C1 segment of cervical spinal cord (tissue), 14 donors: ENCODE measurements at regions not wholly inside any gene's neighbourhood (a gene's known extent, or its start where the extent isn't known, plus 50 kb on each side); places are given as distances from the start of the nearest gene placed in this dataset.

Experiments
- DNase-seq, 14 donors: peaks; one replicate each; lab custom pipeline; 2025; lab: John Stamatoyannopoulos, UW

DNA sequence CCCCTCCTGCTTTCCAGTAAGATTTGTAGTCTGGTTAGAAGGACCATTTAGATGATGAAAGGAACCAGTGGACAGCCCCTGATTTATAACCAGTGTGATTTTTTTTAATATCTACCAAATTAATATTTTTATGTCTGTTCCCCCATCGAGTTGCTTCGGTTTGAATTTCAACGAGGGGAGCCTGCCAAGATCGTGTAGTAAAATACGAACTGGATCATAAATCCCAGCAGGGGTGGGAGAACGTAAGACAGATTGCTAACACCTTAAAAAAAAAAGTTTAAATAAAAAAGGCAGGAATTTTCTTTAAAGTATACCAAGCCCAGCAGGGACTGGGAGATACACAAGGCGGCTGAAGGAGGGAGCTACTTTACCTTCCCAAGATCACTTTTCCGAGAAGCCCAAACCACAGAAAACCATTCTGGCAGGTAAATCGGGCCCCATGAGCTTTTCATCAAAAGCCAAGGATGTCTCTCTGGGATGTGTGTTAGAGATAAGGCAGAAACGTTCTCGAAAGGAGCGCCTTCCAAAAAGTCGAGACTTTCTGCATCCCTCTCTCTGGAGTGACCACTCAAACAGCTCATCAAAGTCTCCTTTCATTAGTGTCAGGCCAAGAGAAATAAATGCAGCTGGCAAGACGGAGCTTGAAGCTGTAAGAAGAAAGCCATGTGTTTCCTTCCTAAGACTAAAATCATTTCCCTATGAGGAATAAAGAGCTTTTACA lies 270.5 kb upstream of the NFE2L3 start:
- no peak for DNase-seq

GRCh38 chr7:25882151-25882773 lies 269.7 kb upstream of the NFE2L3 start:
- DNase-seq, result no peak

DNA sequence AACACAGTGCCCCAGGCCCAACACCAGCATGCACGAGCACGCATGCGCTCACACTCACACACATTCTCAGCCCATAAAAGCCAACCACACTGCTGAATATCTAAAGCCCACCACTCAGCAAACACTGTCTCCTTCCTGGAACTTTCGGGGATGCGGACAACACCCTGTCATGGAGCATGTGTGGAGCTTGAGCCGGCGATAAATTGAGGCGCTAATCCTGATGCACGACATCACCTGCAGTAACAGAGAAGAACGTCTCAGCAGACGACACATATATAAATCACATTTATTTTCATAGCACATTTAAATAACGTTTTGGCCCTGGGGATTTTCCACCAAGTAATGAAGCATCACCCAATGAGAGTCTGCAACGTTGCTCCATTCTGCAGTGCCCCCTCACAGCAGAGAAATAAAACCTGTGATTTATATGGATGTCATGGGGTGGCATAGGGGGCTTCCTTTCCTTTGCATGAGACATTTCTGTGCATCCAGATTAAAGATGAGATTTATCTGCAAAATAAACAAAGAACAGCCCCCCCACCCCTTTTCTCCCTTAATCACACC lies 267.7 kb upstream of the NFE2L3 start:
- DNase-seq, result no peak

GRCh38 chr7:25885057-25885576 lies 266.9 kb upstream of the NFE2L3 start:
- no peak for DNase-seq

DNA sequence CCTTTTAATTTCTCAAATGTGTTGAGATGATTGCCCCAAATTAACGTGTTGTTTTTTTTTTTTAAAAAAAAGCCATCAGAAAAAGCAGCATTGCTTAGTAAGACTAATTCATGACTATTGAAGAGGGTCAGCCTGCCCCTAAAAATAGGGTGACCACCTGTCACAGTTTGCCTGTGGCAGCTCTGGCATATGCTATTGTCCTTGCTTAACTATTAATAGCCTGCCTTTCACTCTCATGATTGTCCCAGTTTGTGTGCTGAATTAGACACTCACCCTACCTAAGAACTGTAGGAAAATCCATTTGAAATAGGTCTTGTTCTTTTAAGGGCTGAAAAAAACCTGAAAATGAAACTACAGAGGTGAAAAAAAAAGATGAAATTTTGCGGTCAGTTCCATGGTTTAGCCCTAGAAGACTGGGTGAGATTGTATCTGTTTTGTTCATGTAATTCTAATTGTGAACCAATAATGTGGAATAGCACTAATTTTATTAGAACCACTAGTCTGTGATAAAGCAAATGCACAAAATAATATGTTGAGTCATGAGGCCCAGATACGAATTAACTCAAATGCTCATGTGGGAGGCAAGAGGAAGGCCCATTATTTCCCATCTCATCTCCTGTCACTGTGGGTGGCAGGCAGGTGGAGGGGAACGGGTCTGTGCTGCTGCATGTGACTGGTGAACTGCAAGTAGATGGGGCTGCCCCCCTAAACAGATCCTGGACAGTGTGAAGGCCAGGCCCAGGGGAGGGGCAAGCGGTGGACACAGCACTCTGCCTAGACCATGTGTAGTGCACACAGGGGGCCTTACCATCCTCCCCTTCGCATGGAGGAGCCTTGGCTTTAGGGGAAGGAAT lies 265.4 kb upstream of the NFE2L3 start:
- DNase-seq, result peak in 1 of 14 donors; percentile 92

DNA sequence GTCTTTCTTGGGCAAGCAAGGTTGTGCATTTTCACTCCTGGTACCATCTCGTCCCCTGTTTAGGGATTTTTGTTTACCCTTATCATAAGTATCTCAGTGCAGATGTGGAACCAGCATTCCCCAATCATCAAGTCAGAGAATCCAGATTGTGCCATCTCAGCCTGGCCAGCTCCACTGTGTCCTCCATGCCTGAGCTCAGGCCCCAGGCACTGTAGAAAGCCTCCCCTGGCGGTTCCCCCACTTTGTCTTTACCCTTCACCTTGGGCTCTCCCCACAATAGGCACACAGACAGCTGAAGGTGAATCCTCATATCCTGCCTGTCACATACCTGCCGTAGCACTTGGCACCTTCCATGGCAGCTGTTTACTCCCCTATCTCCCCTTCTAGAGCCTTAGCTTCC lies 264.7 kb upstream of the NFE2L3 start:
- DNase-seq, result no peak

DNA sequence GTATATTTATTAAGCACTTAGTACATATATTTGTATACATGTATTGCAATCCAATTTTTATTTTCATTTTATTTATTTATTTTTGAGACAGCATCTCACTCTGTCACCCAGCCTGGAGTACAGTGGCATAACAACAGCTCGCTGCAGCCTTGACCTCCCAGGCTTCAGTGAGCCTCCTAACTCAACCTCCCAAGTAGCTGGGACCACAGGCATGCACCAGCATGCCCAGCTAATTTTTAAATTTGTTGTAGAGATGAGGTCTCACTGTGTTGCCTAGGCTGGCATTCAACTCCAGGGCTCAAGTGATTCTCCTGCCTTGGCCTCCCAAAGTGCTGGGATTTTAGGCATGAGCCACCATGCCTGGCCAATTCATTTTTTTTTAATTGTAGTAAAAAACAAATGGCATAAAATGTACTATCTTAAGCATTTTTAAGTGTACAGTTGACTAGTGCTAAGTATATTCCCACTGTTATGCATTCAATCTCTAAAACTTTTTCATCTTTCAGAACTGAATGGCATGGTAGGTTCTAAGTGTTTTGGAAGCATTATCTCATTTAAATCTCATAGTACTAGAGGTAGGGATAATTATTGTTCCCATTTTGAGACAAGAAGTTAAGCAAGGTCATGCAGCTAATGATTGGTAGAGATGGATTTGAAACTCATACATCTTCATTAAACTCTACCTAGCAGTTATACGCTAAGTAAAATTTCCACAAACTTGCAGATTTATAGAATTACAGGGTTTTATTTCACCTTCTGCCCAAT lies 264.0 kb upstream of the NFE2L3 start:
- DNase-seq, result no peak

DNA sequence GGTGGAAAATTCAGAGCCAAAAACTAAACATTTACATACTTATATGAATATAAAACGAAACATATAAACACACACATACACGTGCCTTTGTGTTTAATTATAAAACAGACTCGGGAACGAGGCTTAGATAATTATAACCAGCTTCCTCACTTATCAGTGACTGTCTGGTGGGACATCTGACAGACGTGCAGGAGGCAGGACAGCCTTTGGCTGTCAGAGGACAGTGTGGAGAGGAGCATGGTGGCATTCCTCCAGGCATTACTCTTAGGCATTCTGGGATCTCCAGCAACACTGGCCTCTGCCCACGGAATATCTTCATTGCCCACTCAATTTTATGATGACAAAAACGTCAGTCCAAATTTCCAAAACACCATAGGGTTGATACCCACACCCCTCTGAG lies 262.2 kb upstream of the NFE2L3 start:
- peak in 1 of 14 donors; percentile 23 for DNase-seq

- DNase-seq, result no peak
Observed at GRCh38 chr7:25891591-25891990, 260.4 kb upstream of the NFE2L3 start.

DNA sequence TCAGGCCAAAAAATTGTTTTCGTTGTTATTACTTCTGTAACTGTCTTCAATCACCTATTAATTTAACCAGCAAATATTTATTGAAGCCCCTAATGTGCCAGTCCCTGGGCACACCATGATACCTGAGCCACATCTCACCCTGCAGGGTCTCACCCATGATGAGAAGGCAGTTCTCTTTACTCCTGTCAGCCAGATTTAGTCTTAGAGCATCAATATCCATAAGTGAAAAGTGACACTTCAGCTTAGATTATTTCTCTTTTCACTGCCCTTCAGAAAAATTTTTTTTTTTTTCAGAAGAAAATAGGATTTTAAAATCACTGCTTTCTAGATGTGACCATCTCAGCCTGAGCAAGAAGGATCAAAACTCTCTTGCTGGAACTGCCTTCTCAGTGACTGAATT lies 258.6 kb upstream of the NFE2L3 start:
- DNase-seq, result no peak

GRCh38 chr7:25894002-25894901 lies 257.7 kb upstream of the NFE2L3 start:
- DNase-seq, result peak in 1 of 14 donors; percentile 5

DNA sequence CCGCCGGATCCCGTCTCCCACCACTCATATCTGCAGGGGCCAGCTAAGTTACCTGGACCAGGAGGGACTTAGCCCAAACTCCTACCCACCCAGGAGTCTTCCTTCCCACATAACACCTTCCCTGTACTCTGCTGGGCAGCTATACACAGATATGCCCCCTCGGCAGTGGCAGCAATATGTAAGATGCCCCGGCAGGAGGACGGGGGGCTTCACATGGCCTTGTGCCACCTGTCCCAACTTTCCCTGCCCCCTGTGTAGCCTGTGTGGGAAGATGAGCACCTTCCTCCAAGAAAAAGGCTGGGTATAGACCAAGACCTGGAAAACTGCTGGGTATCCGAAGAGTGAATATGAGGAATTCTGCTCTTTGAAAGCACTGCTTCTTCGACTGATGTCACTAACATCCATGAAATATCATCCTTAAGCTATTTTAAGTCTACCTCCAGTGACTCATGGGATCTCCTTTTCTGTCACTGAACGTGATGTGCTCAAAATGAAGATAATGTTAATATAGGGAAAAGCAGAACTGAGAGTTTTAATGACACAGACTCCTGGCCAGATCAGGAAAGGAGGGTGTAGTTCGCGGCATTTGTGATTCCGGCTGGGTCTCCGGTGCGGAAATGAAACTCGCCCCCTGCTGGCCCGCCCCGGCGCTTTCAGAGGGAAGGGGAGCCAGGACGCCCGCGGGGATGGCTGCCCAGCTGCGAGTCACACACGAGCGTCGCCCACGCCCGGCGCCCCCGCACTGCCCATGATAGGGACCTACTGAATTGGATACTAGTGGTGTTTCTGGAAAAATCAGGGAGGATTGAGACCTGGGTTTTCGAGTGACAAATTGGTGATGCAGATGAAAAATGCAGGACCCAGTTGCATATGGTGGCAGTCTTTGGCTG lies 256.9 kb upstream of the NFE2L3 start:
- peak in 12 of 14 donors; percentile 4 to 65 (median 39) for DNase-seq

- DNase-seq, result no peak
Observed at GRCh38 chr7:25895792-25896171, 256.2 kb upstream of the NFE2L3 start.

DNA sequence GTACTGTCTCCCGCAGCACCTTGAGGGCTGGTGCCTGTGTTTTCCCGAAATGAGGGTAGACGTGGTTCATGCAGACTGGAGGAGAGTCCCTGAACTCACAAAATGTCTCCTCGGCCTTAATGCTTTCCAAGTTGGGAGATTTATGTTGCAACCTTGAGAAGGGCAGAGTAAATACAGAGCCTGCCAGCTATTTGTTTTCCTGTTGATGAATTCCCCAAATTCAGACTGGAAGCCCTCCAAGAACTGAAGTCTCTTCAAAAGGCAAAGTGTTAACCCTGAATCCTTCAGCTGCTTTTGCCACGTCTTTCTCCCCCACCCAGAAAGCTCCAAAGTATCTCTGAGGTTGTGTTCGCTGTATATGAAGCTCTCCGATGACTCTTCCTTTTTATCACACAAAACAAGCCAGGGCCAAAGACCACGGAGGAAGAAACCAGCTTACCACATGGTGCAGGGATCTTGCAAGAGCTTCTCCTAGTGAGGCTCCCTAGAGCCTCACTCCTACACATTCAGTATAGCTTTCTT lies 254.7 kb upstream of the NFE2L3 start:
- no peak for DNase-seq

DNA sequence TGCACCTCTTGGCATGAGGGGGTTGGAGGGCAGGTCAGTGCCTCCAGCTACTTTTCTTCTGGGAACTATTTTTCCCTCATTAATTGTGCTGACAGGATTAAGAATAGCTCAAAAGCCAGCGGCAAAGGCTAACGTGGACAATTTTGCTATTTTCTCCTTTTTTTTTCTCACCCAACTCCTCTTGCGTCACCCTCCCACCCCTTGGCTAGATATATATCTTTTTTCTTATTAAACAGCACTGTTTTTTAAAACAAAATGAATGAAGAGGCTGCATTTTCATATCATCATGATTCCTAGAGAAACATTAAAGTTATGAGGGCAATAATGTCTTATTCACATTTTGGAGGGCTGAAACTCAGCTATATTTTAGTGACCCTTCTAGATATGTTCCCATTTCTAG lies 251.8 kb upstream of the NFE2L3 start:
- DNase-seq, result no peak

DNA sequence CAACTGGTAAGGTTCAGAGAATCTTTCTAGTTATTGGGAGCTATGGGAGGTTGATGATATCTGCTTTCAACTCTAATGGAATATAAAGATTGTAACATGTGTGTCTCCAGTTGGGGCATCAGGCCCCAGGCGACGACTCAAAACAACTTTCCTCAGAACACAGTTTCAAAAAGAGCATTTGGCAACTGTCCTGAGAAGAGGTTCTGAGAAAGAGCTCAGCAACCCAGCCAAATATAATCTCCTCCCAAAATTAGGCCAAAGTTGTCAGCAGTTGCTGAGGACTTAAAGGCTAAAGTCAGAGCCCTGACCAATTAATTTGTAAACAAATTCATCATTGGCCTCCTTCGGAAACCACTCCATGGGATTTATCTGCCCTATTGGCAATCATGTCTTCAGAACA lies 251.1 kb upstream of the NFE2L3 start:
- no peak for DNase-seq

GRCh38 chr7:25901658-25902057 lies 250.3 kb upstream of the NFE2L3 start:
- DNase-seq, result no peak

GRCh38 chr7:25906003-25906402 lies 246.0 kb upstream of the NFE2L3 start:
- no peak for DNase-seq

GRCh38 chr7:25906760-25907159 lies 245.2 kb upstream of the NFE2L3 start:
- no peak for DNase-seq
